GM12874 (cell line): ENCODE measurements at regions not wholly inside any gene's neighbourhood (a gene's known extent, or its start where the extent isn't known, plus 50 kb on each side); places are given as distances from the start of the nearest gene placed in this dataset.

ENCODE experiments used
- CTCF ChIP-seq: IDR thresholded peaks from 2 replicates; pipeline ENCODE4 v1.5.1; 2011; ENCODE audit warnings: low read depth, mild to moderate bottlenecking, control low read depth, low read length, moderate library complexity; ENCODE audit not compliant: insufficient read depth

GRCh38 chr3:187593451-187593850 is 76.7 kb downstream of the SST start:
- TF ChIP-seq CTCF, result no peak

- TF ChIP-seq CTCF, result no peak
Observed at GRCh38 chr3:187590861-187591576, 79.2 kb downstream of the SST start.

- TF ChIP-seq CTCF, result no peak
Observed at GRCh38 chr3:187587076-187587475, 83.1 kb downstream of the SST start.

- TF ChIP-seq CTCF, result no peak
Observed at GRCh38 chr3:187586226-187586625, 84.0 kb downstream of the SST start.

GRCh38 chr3:187572441-187572840 is 97.8 kb downstream of the SST start:
- TF ChIP-seq CTCF, result no peak

- no peak for TF ChIP-seq CTCF
Observed at GRCh38 chr3:187571701-187572100, 98.5 kb downstream of the SST start.

- no peak for TF ChIP-seq CTCF
Observed at GRCh38 chr3:187570776-187571175, 99.4 kb downstream of the SST start.
